ENCODE measurements at regions not wholly inside any gene's neighbourhood (a gene's known extent, or its start where the extent isn't known, plus 50 kb on each side); places are given as distances from the start of the nearest gene placed in this dataset.
A peak's percentile ranks its signal among the peaks of the same experiment; 100 is the strongest.

GRCh38 chr6:123747515-123747914 lies 56.1 kb upstream of the NKAIN2 start:
- H3K4me1 ChIP-seq (ENCODE audit: insufficient read depth, low read length) = peaks cover 19% of the 10 kb centered on the region
- no peak overlapping the region for H3K4me3 ChIP-seq (ENCODE audit: low read length)
- H2AFZ ChIP-seq (ENCODE audit: low read depth, low read length) = no peak overlapping the region
- no peaks in the 10 kb centered on the region for H3K27me3 ChIP-seq (ENCODE audit: insufficient read depth, low read length)
- no peaks in the 10 kb centered on the region for H3K36me3 ChIP-seq (ENCODE audit: insufficient read depth, low read length)
- H3K9me3 ChIP-seq (ENCODE audit: low read length) = no peaks in the 10 kb centered on the region

GRCh38 chr6:123745895-123746294 lies 57.8 kb upstream of the NKAIN2 start:
- Histone ChIP-seq H3K36me3 (ENCODE audit: insufficient read depth, low read length) (no peaks in the 10 kb centered on the region), H2AFZ (ENCODE audit: low read depth, low read length) (no peak overlapping the region), H3K4me3 (ENCODE audit: low read length) (no peak overlapping the region), H3K9me3 (ENCODE audit: low read length) (no peaks in the 10 kb centered on the region), H3K4me1 (ENCODE audit: insufficient read depth, low read length) (peaks cover 26% of the 10 kb centered on the region), H3K27me3 (ENCODE audit: insufficient read depth, low read length) (no peaks in the 10 kb centered on the region)

GRCh38 chr6:123744840-123745239 lies 58.8 kb upstream of the NKAIN2 start:
- no peaks in the 10 kb centered on the region for H3K36me3 ChIP-seq (ENCODE audit: insufficient read depth, low read length)
- H3K4me1 ChIP-seq (ENCODE audit: insufficient read depth, low read length) = peaks cover 22% of the 10 kb centered on the region
- H3K9me3 ChIP-seq (ENCODE audit: low read length) = no peaks in the 10 kb centered on the region
- no peaks in the 10 kb centered on the region for H3K27me3 ChIP-seq (ENCODE audit: insufficient read depth, low read length)
- H2AFZ ChIP-seq (ENCODE audit: low read depth, low read length) = no peak overlapping the region
- H3K4me3 ChIP-seq (ENCODE audit: low read length) = no peak overlapping the region

- peak overlapping the region; percentile 16 for H2AFZ ChIP-seq (ENCODE audit: low read depth, low read length)
- H3K4me3 ChIP-seq (ENCODE audit: low read length) = no peak overlapping the region
- no peaks in the 10 kb centered on the region for H3K27me3 ChIP-seq (ENCODE audit: insufficient read depth, low read length)
- H3K9me3 ChIP-seq (ENCODE audit: low read length) = no peaks in the 10 kb centered on the region
- no peaks in the 10 kb centered on the region for H3K36me3 ChIP-seq (ENCODE audit: insufficient read depth, low read length)
- H3K4me1 ChIP-seq (ENCODE audit: insufficient read depth, low read length) = peaks cover 22% of the 10 kb centered on the region
Measured at GRCh38 chr6:123742626-123743025, 61.0 kb upstream of the NKAIN2 start.

- Histone ChIP-seq H2AFZ (ENCODE audit: low read depth, low read length) (no peak overlapping the region), H3K4me3 (ENCODE audit: low read length) (no peak overlapping the region), H3K9me3 (ENCODE audit: low read length) (no peaks in the 10 kb centered on the region), H3K27me3 (ENCODE audit: insufficient read depth, low read length) (no peaks in the 10 kb centered on the region), H3K36me3 (ENCODE audit: insufficient read depth, low read length) (no peaks in the 10 kb centered on the region), H3K4me1 (ENCODE audit: insufficient read depth, low read length) (no peaks in the 10 kb centered on the region)
Measured at GRCh38 chr6:123733180-123733579, 70.5 kb upstream of the NKAIN2 start.

- H3K9me3 ChIP-seq (ENCODE audit: low read length) = no peaks in the 10 kb centered on the region
- no peaks in the 10 kb centered on the region for H3K36me3 ChIP-seq (ENCODE audit: insufficient read depth, low read length)
- peaks cover 4% of the 10 kb centered on the region for H3K4me1 ChIP-seq (ENCODE audit: insufficient read depth, low read length)
- H3K4me3 ChIP-seq (ENCODE audit: low read length) = no peak overlapping the region
- H3K27me3 ChIP-seq (ENCODE audit: insufficient read depth, low read length) = no peaks in the 10 kb centered on the region
- H2AFZ ChIP-seq (ENCODE audit: low read depth, low read length) = no peak overlapping the region
Measured at GRCh38 chr6:123716506-123716905, 79.8 kb upstream of the TRDN start.

- H2AFZ ChIP-seq (ENCODE audit: low read depth, low read length) = no peak overlapping the region
- no peaks in the 10 kb centered on the region for H3K9me3 ChIP-seq (ENCODE audit: low read length)
Measured at GRCh38 chr6:123715006-123715863, 78.5 kb upstream of the TRDN start.

GRCh38 chr6:123712831-123713230 lies 76.1 kb upstream of the TRDN start:
- no peaks in the 10 kb centered on the region for H3K27me3 ChIP-seq (ENCODE audit: insufficient read depth, low read length)
- no peaks in the 10 kb centered on the region for H3K4me1 ChIP-seq (ENCODE audit: insufficient read depth, low read length)
- H2AFZ ChIP-seq (ENCODE audit: low read depth, low read length) = no peak overlapping the region
- H3K4me3 ChIP-seq (ENCODE audit: low read length) = no peak overlapping the region
- H3K36me3 ChIP-seq (ENCODE audit: insufficient read depth, low read length) = no peaks in the 10 kb centered on the region
- H3K9me3 ChIP-seq (ENCODE audit: low read length) = no peaks in the 10 kb centered on the region

More at GRCh38 chr6:123715006-123715863, 78.5 kb upstream of the TRDN start:
- Histone ChIP-seq H3K27me3 (ENCODE audit: insufficient read depth, low read length) (no peaks in the 10 kb centered on the region), H3K4me1 (ENCODE audit: insufficient read depth, low read length) (no peaks in the 10 kb centered on the region), H3K4me3 (ENCODE audit: low read length) (no peak overlapping the region), H3K36me3 (ENCODE audit: insufficient read depth, low read length) (no peaks in the 10 kb centered on the region)

- no peaks in the 10 kb centered on the region for H3K27me3 ChIP-seq (ENCODE audit: insufficient read depth, low read length)
- no peaks in the 10 kb centered on the region for H3K36me3 ChIP-seq (ENCODE audit: insufficient read depth, low read length)
- no peaks in the 10 kb centered on the region for H3K4me1 ChIP-seq (ENCODE audit: insufficient read depth, low read length)
- H2AFZ ChIP-seq (ENCODE audit: low read depth, low read length) = no peak overlapping the region
- H3K9me3 ChIP-seq (ENCODE audit: low read length) = no peaks in the 10 kb centered on the region
- H3K4me3 ChIP-seq (ENCODE audit: low read length) = no peak overlapping the region
Measured at GRCh38 chr6:123702943-123703342, 66.2 kb upstream of the TRDN start.

- Histone ChIP-seq H2AFZ (ENCODE audit: low read depth, low read length) (no peak overlapping the region), H3K9me3 (ENCODE audit: low read length) (no peaks in the 10 kb centered on the region), H3K4me1 (ENCODE audit: insufficient read depth, low read length) (no peaks in the 10 kb centered on the region), H3K27me3 (ENCODE audit: insufficient read depth, low read length) (no peaks in the 10 kb centered on the region), H3K36me3 (ENCODE audit: insufficient read depth, low read length) (no peaks in the 10 kb centered on the region), H3K4me3 (ENCODE audit: low read length) (no peak overlapping the region)
Measured at GRCh38 chr6:123687864-123688263, 51.1 kb upstream of the TRDN start.

All from neuron (in vitro differentiated cells).